Activated CD8-positive, alpha-beta T cell treated with anti-CD3 and anti-CD28 coated beads for 36 hours (primary cell): ENCODE measurements at regions not wholly inside any gene's neighbourhood (a gene's known extent, or its start where the extent isn't known, plus 50 kb on each side); places are given as distances from the start of the nearest gene placed in this dataset.

Experiments used
- ATAC-seq: fragments of 200-7000 bp; cut with Tn5 transposase; one replicate; pipeline ENCODE4 v1.10.0; 2021; ENCODE audit warnings: mild to moderate bottlenecking, moderate library complexity
- CTCF ChIA-PET: fragments of 350-600 bp; sonication (Branson Sonifier 250); formaldehyde crosslinking; loops from one replicate; lab custom pipeline; 2021; ENCODE audit warnings: antibody characterized with exemption; lab: Charles Lee
- POLR2A ChIA-PET: fragments of 350-600 bp; sonication (Branson Sonifier 250); formaldehyde crosslinking; loops from one replicate; lab custom pipeline; 2021; ENCODE audit warnings: antibody characterized with exemption; lab: Charles Lee
- DNase-seq: peaks from one replicate; pipeline ENCODE4 v3.0.0-alpha.2; 2020
- H3K27ac Mint-ChIP-seq: one replicate; pipeline ENCODE4 v1.8.0; 2021; ENCODE audit warnings: mild to moderate bottlenecking, mixed read lengths
- H3K27me3 Mint-ChIP-seq: one replicate; pipeline ENCODE4 v1.8.0; 2021; ENCODE audit warnings: mixed read lengths
- H3K36me3 Mint-ChIP-seq: one replicate; pipeline ENCODE4 v1.8.0; 2021; ENCODE audit warnings: low read depth, mixed read lengths
- H3K4me1 Mint-ChIP-seq: one replicate; pipeline ENCODE4 v1.8.0; 2021; ENCODE audit warnings: low read depth, mixed read lengths
- H3K4me3 Mint-ChIP-seq: one replicate; pipeline ENCODE4 v1.8.0; 2021; ENCODE audit warnings: mild to moderate bottlenecking, moderate library complexity, mixed read lengths
- H3K9me3 Mint-ChIP-seq: one replicate; pipeline ENCODE4 v1.8.0; 2021; ENCODE audit warnings: mixed read lengths
- intact Hi-C: fragments of 100-400 bp; cut with micrococcal nuclease; formaldehyde crosslinking; loops from one replicate; pipeline ENCODE4 v1.10.0; 2022
- TF ChIP-seq, protein P1 (sequence below): fragments of 200-600 bp; IDR thresholded peaks from one replicate; pipeline ENCODE4 v1.8.0; 2022; ENCODE audit warnings: antibody characterized with exemption, mild to moderate bottlenecking

DNA sequence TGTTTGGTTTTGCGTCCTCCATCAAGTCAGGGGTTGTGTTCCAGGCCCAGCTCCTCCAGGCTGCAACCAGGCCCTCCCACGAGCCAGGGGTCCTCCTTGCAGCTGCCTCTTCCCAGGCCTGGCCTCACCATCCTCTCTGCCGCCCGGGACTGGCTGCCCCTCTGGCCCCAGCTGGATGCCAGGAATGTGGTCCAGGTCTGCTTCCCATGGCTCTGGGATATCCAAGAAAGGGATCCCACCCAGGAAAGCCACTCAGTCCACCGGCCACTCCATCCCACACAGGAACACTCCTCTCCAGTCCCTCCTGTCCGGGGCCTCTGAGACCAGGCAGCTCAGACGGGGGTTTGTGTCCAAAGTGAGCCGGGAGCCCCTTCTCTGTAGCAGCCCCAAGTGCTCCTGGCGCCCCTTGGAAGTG is 336.4 kb downstream of the BRD1 start:
- ChIA-PET POLR2A (no interaction called here), CTCF (no interaction called here)
- no peak overlapping the region for H3K4me3 Mint-ChIP-seq

DNA sequence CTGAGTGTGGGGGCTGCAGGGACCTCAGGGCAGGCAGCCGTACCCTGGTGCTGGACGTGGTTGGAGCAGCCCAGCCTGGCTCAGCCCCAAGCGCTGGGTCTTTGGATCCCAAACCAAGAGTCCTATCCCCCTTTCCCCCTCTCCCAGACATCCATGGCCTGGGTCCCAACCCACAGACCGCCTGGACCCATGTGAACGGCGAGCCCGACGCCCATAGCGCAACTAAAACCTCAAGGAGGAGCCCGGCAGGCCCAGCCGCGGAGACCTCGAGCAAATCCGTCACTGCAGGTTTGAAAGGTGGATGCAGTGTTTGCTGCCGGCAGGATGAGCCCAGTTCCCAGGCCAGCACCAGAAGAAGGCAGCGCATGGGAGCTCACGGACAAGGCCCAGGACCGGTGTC is 337.0 kb downstream of the BRD1 start:
- Mint-ChIP-seq H3K4me1 (no peaks in the 10 kb centered on the region), H3K27ac (no peak overlapping the region), H3K27me3 (no peaks in the 10 kb centered on the region), H3K4me3 (no peak overlapping the region), H3K9me3 (no peaks in the 10 kb centered on the region), H3K36me3 (no peaks in the 10 kb centered on the region)
- ChIA-PET CTCF (no interaction called here), POLR2A (no interaction called here)
- TF ChIP-seq, protein P1, sequence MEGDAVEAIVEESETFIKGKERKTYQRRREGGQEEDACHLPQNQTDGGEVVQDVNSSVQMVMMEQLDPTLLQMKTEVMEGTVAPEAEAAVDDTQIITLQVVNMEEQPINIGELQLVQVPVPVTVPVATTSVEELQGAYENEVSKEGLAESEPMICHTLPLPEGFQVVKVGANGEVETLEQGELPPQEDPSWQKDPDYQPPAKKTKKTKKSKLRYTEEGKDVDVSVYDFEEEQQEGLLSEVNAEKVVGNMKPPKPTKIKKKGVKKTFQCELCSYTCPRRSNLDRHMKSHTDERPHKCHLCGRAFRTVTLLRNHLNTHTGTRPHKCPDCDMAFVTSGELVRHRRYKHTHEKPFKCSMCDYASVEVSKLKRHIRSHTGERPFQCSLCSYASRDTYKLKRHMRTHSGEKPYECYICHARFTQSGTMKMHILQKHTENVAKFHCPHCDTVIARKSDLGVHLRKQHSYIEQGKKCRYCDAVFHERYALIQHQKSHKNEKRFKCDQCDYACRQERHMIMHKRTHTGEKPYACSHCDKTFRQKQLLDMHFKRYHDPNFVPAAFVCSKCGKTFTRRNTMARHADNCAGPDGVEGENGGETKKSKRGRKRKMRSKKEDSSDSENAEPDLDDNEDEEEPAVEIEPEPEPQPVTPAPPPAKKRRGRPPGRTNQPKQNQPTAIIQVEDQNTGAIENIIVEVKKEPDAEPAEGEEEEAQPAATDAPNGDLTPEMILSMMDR: no peak
- ATAC-seq (no peak), DNase-seq (no peak)
- intact Hi-C loops: no loop called here

More for the DNA sequence above, 336.4 kb downstream of the BRD1 start:
- no peaks in the 10 kb centered on the region for H3K4me1 Mint-ChIP-seq
- ATAC-seq (no peak), DNase-seq (no peak)
- H3K9me3 Mint-ChIP-seq: no peaks in the 10 kb centered on the region
- H3K27ac Mint-ChIP-seq: no peak overlapping the region
- no peaks in the 10 kb centered on the region for H3K27me3 Mint-ChIP-seq
- intact Hi-C loops: no loop called here
- no peaks in the 10 kb centered on the region for H3K36me3 Mint-ChIP-seq
- TF ChIP-seq, protein P1: no peak

DNA sequence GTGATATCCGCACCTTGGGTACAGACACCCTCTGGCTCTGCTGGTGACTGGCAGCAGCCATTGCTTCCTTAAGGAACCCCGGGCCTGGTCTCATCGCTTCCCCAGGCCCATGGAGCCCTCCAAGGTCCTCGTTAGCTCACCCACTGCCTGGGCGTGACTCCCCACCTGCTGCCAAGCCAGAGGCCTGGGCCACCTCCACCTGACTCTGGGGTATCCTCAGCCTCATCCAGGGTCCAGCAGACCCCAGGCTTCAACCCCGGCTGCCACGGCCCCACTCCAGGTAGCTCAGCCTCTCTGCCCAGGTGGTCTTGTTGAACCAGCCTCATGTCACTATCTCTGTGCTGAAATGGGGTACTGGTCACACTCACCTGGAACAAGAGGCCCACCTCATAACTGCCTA is 337.9 kb downstream of the BRD1 start:
- intact Hi-C loops: no loop called here
- H3K4me1 Mint-ChIP-seq: no peaks in the 10 kb centered on the region
- TF ChIP-seq, protein P1: no peak
- no peaks in the 10 kb centered on the region for H3K36me3 Mint-ChIP-seq
- no peaks in the 10 kb centered on the region for H3K9me3 Mint-ChIP-seq
- ATAC-seq (no peak), DNase-seq (no peak)
- no peak overlapping the region for H3K4me3 Mint-ChIP-seq
- no peak overlapping the region for H3K27ac Mint-ChIP-seq
- ChIA-PET CTCF (no interaction called here), POLR2A (interaction anchor here (0.9 kb wide), 1 partner anchor 10 kb away, joined by 3 read pairs; no protein-coding TSS in a partner anchor)
- H3K27me3 Mint-ChIP-seq: no peaks in the 10 kb centered on the region

DNA sequence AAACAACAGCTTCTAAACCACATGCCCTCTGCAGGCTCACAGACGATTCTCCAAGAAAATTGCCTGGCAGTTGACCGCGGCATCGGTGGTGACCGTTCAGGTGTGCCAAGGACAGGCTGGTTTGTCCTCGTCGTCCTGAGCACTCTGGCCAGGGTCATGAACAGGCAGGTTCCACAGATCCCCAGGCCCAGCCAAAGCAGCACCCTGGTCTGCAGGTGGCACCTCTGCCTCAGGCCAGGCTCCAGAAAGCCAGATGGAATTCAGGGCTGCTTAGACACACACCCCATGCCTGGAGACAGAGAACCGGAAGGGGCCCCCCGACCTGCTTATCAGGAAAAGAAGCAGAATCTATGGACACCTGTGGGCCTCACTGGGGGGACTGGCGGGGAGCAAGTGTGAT is 338.7 kb downstream of the BRD1 start:
- Mint-ChIP-seq H3K27me3 (no peaks in the 10 kb centered on the region), H3K27ac (no peak overlapping the region), H3K4me1 (no peaks in the 10 kb centered on the region), H3K9me3 (no peaks in the 10 kb centered on the region), H3K4me3 (no peak overlapping the region), H3K36me3 (no peaks in the 10 kb centered on the region)
- DNase-seq (no peak), ATAC-seq (no peak)
- TF ChIP-seq, protein P1: no peak
- CTCF ChIA-PET: no interaction called here
- intact Hi-C loops: no loop called here
- POLR2A ChIA-PET: no interaction called here

DNA sequence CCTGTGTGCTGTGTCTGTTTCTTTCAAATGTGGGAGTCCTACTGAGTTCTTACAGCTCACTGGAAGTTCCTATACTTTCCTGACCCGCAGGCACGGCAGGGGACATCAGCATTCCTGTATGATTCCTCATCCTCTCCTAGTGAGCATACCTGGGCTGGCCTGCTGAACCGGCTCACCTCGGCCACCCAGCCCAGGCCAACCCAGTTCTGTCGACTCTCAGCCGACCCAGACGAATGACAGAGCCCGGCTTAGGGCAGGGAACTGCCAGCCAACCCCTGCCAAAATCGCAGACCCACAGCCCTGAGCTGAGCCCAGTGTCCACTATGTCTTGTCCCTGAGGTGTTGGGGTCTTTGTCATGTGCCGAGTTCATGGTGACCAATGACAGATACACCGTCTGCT is 339.7 kb downstream of the BRD1 start:
- ChIA-PET POLR2A (interaction anchor here (0.8 kb wide), 1 partner anchor 15 kb away, joined by 3 read pairs; no protein-coding TSS in a partner anchor), CTCF (no interaction called here)
- no peak for DNase-seq
- H3K9me3 Mint-ChIP-seq: no peaks in the 10 kb centered on the region
- TF ChIP-seq, protein P1: no peak
- no peaks in the 10 kb centered on the region for H3K27me3 Mint-ChIP-seq
- no peak overlapping the region for H3K27ac Mint-ChIP-seq
- intact Hi-C loops: no loop called here
- no peaks in the 10 kb centered on the region for H3K4me1 Mint-ChIP-seq
- H3K36me3 Mint-ChIP-seq: no peaks in the 10 kb centered on the region
- H3K4me3 Mint-ChIP-seq: no peak overlapping the region
- no peak for ATAC-seq
